ENCODE measurements at regions not wholly inside any gene's neighbourhood (a gene's known extent, or its start where the extent isn't known, plus 50 kb on each side); places are given as distances from the start of the nearest gene placed in this dataset.

DNA sequence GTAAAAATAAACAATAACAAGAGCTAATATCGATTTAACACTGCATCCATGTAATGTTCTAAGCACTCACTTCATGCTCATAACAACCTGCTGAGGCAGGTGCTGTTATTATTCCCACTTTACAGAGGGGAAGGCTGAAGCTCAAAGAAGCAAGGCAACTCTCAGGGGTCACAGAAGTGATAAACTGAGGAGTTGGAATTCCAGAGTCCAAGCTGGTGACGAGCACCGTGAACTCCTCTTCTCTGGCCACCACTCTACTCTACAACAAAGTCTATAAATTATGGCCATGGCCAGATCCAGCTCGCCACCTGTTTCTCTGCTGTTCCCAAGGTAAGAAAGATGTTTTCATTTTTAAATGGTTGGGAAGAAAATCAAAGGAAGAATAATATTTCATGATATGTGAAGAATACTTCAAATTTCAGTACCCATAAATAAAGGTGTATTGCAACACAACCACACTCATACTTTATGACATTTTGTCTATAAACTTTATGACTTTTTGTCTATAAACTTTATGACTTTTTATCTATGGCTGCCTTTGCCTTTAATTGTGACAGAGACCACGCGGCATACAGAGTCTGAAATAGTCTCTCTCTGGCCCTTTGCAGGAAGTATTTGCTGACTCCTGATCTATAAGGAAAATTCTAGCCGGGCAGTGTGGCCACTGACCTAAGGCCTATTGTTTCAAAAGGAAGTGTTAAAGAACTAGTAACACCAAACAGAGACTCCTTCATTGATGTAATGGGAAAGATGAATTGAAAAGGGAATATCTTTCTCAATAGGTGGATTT is 113.2 kb upstream of the KCNG1 start:
- TF ChIP-seq, protein P1, sequence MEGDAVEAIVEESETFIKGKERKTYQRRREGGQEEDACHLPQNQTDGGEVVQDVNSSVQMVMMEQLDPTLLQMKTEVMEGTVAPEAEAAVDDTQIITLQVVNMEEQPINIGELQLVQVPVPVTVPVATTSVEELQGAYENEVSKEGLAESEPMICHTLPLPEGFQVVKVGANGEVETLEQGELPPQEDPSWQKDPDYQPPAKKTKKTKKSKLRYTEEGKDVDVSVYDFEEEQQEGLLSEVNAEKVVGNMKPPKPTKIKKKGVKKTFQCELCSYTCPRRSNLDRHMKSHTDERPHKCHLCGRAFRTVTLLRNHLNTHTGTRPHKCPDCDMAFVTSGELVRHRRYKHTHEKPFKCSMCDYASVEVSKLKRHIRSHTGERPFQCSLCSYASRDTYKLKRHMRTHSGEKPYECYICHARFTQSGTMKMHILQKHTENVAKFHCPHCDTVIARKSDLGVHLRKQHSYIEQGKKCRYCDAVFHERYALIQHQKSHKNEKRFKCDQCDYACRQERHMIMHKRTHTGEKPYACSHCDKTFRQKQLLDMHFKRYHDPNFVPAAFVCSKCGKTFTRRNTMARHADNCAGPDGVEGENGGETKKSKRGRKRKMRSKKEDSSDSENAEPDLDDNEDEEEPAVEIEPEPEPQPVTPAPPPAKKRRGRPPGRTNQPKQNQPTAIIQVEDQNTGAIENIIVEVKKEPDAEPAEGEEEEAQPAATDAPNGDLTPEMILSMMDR (optimal IDR thresholded peaks at IDR 0.05 in 1 of 3, IDR thresholded peaks at IDR 0.05 in 1 of 3, conservative IDR thresholded peaks at IDR 0.05 in 1 of 3; ENCODE audit: extremely low read depth in 1 of 3, insufficient read depth in 2 of 3, low read length in 3 of 3): no peak
- no peak for TF ChIP-seq EZH2 (IDR thresholded peaks at IDR 0.05; ENCODE audit: low read length)
